Astrocyte of the cerebellum (primary cell): ENCODE measurements at regions not wholly inside any gene's neighbourhood (a gene's known extent, or its start where the extent isn't known, plus 50 kb on each side); places are given as distances from the start of the nearest gene placed in this dataset.

Source experiments
- DNase-seq: peaks from one replicate; pipeline ENCODE4 v3.0.0-alpha.2; 2011; ENCODE audit warnings: low read depth
- H3K4me3 ChIP-seq: 2 replicates; pipeline ENCODE4 v1.5.1; 2011; ENCODE audit warnings: mild to moderate bottlenecking, low read depth, low read length, moderate library complexity
- in situ Hi-C: cut with HindIII; loops from 2 replicates; pipeline ENCODE4 v1.10.0; 2017; ENCODE audit warnings: low sequenced_read_pairs
- TF ChIP-seq, protein P1 (sequence below): IDR thresholded peaks from 2 replicates; pipeline ENCODE4 v1.5.1; 2012; ENCODE audit warnings: low read length, low read depth, moderate library complexity, mild to moderate bottlenecking; ENCODE audit errors: missing control alignments

DNA sequence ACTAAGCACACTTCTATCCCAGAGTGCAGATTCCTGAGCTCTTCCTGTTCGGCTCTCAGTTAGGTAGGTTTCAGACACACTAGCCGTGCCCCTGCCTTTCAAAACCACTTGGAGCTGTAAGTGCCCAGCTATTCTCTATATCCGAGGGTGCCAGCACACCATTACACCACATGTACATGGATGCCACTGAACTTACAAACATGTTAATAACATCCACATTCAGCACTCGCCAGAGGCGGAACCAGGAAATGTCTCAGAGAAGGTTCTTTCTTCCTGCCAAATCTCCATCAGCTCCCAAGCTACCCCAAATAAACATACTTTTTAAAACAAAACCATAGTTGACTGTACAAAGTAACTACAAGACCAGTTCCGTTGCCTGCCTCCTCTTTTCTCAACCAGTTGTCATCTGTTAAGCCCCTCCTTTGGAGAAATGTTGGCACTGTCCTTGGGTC is 78.4 kb upstream of the CTTNBP2NL start:
- TF ChIP-seq, protein P1, sequence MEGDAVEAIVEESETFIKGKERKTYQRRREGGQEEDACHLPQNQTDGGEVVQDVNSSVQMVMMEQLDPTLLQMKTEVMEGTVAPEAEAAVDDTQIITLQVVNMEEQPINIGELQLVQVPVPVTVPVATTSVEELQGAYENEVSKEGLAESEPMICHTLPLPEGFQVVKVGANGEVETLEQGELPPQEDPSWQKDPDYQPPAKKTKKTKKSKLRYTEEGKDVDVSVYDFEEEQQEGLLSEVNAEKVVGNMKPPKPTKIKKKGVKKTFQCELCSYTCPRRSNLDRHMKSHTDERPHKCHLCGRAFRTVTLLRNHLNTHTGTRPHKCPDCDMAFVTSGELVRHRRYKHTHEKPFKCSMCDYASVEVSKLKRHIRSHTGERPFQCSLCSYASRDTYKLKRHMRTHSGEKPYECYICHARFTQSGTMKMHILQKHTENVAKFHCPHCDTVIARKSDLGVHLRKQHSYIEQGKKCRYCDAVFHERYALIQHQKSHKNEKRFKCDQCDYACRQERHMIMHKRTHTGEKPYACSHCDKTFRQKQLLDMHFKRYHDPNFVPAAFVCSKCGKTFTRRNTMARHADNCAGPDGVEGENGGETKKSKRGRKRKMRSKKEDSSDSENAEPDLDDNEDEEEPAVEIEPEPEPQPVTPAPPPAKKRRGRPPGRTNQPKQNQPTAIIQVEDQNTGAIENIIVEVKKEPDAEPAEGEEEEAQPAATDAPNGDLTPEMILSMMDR, result no peak
- DNase-seq, result no peak
- in situ Hi-C loops, result no loop called here
- no peak overlapping the region for H3K4me3 ChIP-seq

DNA sequence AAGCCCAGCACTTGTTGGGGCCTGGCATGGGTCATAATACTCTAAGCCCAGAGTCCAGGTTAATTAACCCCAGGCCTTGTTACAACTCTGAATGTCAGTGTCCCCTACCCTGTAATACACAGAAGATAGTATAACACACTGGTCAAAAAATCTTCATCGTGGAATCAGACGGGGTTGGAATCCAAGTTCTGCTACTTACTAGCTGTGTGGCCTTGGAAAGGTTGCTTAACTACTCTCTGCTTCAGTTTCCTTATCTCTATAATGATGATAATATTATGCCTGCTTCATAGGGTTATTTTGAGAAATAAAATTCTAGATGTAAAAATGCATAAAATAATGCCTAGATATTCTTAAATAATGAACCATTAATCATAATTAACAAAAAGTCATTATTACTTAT is 77.8 kb upstream of the CTTNBP2NL start:
- TF ChIP-seq, protein P1, result no peak
- no peak overlapping the region for H3K4me3 ChIP-seq
- in situ Hi-C loops, result no loop called here
- no peak for DNase-seq

- no peak overlapping the region for H3K4me3 ChIP-seq
- TF ChIP-seq, protein P1, result no peak
- DNase-seq, result no peak
- in situ Hi-C loops, result no loop called here
Measured at GRCh38 chr1:112318698-112319370, 77.2 kb upstream of the CTTNBP2NL start.

GRCh38 chr1:112319371-112320040 is 76.5 kb upstream of the CTTNBP2NL start:
- H3K4me3 ChIP-seq, result no peak overlapping the region
- TF ChIP-seq, protein P1, result no peak
- DNase-seq, result no peak
- in situ Hi-C loops, result no loop called here

DNA sequence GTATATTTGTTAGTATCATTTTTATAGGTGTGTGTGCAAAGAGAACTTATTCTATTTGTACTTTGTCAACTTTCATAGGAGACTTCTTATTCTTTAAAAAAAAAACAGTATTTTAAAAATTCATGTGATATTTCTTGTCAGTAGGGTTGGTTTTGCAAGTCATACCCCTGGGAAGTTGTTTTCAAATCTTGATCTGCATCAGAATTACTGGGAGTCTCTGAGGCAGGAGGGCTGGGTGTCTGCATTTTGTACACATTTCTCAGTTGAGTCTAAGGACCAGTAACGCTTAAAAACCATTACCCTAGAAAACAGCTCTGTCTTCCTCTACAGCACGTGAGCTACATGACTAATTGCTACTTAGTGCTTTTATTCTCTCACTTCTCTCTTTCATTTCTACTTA is 76.0 kb upstream of the CTTNBP2NL start:
- TF ChIP-seq, protein P1, result no peak
- H3K4me3 ChIP-seq, result no peak overlapping the region
- DNase-seq, result no peak
- in situ Hi-C loops, result no loop called here

DNA sequence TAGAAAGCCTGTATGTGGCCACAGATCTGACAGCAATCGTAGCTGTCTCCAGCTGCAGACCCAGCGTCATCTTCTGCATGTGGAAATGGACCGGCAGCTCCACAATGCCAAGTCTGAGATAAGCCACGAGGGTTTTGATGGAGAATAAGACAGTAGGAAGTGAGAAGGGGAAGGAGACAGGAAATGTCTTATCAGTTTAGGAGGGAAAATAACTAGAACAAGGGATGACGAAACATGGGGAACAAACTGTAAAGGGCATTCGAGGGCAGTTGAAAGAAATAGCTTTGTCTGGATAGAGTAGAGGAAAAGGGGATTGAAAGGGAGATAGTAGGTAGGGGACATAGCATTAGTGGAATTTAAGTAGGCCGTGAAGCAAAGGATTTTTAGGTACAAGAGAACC is 74.0 kb upstream of the CTTNBP2NL start:
- TF ChIP-seq, protein P1, result no peak
- no peak overlapping the region for H3K4me3 ChIP-seq
- DNase-seq, result no peak
- in situ Hi-C loops, result no loop called here
